Muscle of leg (tissue), 3 donors: ENCODE measurements at regions not wholly inside any gene's neighbourhood (a gene's known extent, or its start where the extent isn't known, plus 50 kb on each side); places are given as distances from the start of the nearest gene placed in this dataset.
A peak's percentile ranks its signal among the peaks of the same experiment; 100 is the strongest.

ENCODE experiments used
- DNase-seq: peaks from one replicate; pipeline ENCODE4 v3.0.0; 2013
- H3K27ac ChIP-seq: one replicate; pipeline ENCODE4 v1.5.1; 2013; ENCODE audit warnings: mild to moderate bottlenecking, low read length, control low read depth
- H3K27me3 ChIP-seq: one replicate; pipeline ENCODE4 v1.6.1; 2013; ENCODE audit warnings: low read length; ENCODE audit not compliant: control insufficient read depth, insufficient read depth
- H3K36me3 ChIP-seq: one replicate; pipeline ENCODE4 v1.6.1; 2013; ENCODE audit warnings: low read length; ENCODE audit not compliant: control insufficient read depth, insufficient read depth
- H3K4me1 ChIP-seq: one replicate; pipeline ENCODE4 v1.6.1; 2013; ENCODE audit warnings: low read length; ENCODE audit not compliant: control insufficient read depth, insufficient read depth
- H3K4me3 ChIP-seq: one replicate; pipeline ENCODE4 v1.5.1; 2013; ENCODE audit warnings: low read length, control low read depth
- H3K9me3 ChIP-seq: replicated peaks from 2 replicates; pipeline ENCODE4 v1.6.1; 2013; ENCODE audit warnings: low read depth, low read length; ENCODE audit not compliant: control insufficient read depth
- WGBS: methylation state at CpG from one replicate; pipeline ENCODE4 v1.1.5; 2013; ENCODE audit warnings: missing lambda C conversion rate; ENCODE audit not compliant: insufficient coverage; 5-methylcytosine and 5-hydroxymethylcytosine counted together

DNA sequence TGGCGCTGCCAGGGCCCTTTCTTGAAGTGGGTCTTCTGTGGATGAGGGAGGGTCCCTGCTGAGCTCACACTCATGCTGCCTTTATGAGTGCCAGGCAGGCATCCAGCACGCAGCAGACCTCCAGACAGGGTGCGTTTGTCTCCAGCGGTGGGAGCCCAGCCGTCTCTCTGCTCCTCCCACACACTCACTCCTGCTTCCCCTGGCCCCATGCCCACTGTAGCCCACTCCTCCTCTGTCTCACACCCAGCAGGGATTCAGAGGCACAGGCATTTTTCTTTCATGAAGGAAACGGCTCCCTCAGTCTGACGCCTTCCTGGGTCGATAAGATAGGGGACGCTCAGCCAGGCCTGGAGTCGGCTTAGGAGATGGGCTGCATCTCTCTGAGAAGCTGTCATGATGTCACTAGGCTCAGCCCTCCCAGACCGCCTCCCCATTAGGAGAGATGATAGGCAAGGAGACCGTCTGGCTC lies 183.9 kb upstream of the NCAM1 start:
- Histone ChIP-seq H3K4me1 (peaks cover 7% of the 10 kb centered on the region), H3K27ac (no peak overlapping the region)
- WGBS = 48% methylated on average over 11 of the region's 12 CpGs

GRCh38 chr11:112778091-112778876 lies 182.9 kb upstream of the NCAM1 start:
- no peak for DNase-seq
- Histone ChIP-seq H3K36me3 (no peaks in the 10 kb centered on the region), H3K4me1 (peaks cover 7% of the 10 kb centered on the region), H3K4me3 (no peak overlapping the region), H3K27me3 (peaks cover 10% of the 10 kb centered on the region), H3K27ac (no peak overlapping the region), H3K9me3 (no peaks in the 10 kb centered on the region)
- 86% methylated on average over 10 of the region's 12 CpGs for WGBS

More for the DNA sequence above, 183.9 kb upstream of the NCAM1 start:
- H3K9me3 ChIP-seq = no peaks in the 10 kb centered on the region
- H3K4me3 ChIP-seq = no peak overlapping the region
- no peaks in the 10 kb centered on the region for H3K36me3 ChIP-seq
- no peak for DNase-seq
- peaks cover 15% of the 10 kb centered on the region for H3K27me3 ChIP-seq

DNA sequence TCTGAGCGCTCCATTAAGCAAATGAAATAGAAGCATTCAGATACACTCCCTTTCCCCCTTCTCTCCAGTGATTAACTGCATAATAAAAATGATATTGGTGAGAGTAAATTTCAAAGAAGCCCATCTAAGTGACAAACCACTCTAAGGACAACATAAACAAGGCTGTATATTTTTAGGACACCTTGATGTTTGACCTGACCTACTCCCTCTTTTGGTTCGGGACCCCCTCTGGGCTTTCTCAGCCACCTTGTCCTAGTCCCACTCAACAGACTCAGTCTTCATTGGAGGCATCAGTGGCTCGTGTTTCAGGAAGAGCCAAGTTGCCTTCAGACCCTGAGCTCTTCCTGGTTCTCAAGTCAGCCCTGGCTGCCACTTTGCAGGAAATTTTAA lies 182.3 kb upstream of the NCAM1 start:
- H3K36me3 ChIP-seq = no peaks in the 10 kb centered on the region
- no peaks in the 10 kb centered on the region for H3K9me3 ChIP-seq
- peaks cover 9% of the 10 kb centered on the region for H3K4me1 ChIP-seq
- no peak overlapping the region for H3K27ac ChIP-seq
- H3K27me3 ChIP-seq = peaks cover 11% of the 10 kb centered on the region
- DNase-seq = no peak
- H3K4me3 ChIP-seq = no peak overlapping the region
- 56% methylated on average over 2 of the region's 3 CpGs for WGBS

GRCh38 chr11:112780351-112781087 lies 180.7 kb upstream of the NCAM1 start:
- H3K4me1 ChIP-seq = peaks cover 25% of the 10 kb centered on the region
- no peak overlapping the region for H3K27ac ChIP-seq
- H3K4me3 ChIP-seq = no peak overlapping the region
- peak; percentile 49 for DNase-seq
- no peaks in the 10 kb centered on the region for H3K36me3 ChIP-seq
- 59% methylated on average over 15 of the region's 19 CpGs for WGBS
- H3K27me3 ChIP-seq = peaks cover 13% of the 10 kb centered on the region
- no peaks in the 10 kb centered on the region for H3K9me3 ChIP-seq

DNA sequence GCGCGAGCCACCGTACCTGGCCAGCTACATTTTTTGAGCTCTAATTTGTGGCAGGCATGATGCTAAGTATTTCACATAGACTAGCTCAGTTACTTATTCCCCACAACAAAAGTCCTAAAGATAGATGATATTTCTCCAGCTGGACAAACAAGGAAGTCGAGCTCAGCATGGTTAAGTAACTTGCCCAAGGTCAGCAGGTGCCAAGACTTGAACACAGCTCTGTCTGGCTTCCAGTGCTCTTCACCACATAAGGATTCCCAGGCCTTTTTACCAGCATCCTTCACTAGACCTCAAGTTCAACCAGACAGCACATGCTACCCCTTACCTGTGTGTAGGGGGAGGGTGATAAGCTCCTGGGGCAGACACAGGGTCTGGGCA lies 177.3 kb upstream of the NCAM1 start:
- Histone ChIP-seq H3K4me1 (peaks cover 27% of the 10 kb centered on the region), H3K4me3 (no peak overlapping the region), H3K27me3 (peaks cover 22% of the 10 kb centered on the region), H3K36me3 (no peaks in the 10 kb centered on the region), H3K27ac (no peak overlapping the region), H3K9me3 (no peaks in the 10 kb centered on the region)
- 87% methylated on average over 3 of the region's 4 CpGs for WGBS
- DNase-seq = no peak

DNA sequence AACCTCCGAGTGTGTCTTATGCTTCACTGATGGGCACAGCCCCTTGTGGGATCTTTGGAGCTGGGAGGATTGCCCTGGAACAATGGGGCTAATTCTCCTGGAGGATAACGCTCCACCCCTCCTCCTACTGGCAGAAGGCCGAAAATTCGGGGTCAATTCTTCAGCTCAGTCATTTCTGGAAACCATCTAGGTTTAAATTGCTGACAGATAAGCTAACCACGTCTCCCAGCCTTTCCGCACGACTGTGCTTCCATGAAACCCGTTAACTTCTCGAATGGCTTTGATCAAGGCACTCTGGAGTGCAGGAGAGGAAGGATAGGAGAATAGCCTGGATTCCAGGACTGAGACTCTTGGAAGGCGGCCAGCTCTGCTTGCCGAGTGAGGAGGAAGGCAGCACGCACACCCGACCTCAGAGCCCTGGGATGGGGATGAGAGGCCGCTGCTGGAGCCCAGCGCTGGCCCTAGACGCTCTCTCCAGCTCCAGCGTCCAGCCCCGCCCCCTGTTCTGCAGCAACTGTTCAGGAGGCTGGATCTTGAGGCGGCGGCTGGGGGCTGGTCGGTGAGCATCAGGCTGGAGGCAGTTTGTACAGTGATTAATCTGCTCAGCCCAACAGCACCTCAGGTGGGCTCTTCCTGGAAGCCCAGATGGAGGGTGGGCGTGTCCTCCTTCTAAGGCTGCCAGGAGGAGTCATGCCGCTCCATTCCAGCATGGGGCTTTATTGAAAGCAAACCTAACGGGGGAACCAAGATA lies 176.7 kb upstream of the NCAM1 start:
- no peaks in the 10 kb centered on the region for H3K36me3 ChIP-seq
- peaks cover 18% of the 10 kb centered on the region for H3K27me3 ChIP-seq
- DNase-seq = peak; percentile 94
- no peak overlapping the region for H3K4me3 ChIP-seq
- 15% methylated on average over 19 of the region's 24 CpGs for WGBS
- H3K4me1 ChIP-seq = peaks cover 27% of the 10 kb centered on the region
- H3K9me3 ChIP-seq = no peaks in the 10 kb centered on the region
- H3K27ac ChIP-seq = no peak overlapping the region

DNA sequence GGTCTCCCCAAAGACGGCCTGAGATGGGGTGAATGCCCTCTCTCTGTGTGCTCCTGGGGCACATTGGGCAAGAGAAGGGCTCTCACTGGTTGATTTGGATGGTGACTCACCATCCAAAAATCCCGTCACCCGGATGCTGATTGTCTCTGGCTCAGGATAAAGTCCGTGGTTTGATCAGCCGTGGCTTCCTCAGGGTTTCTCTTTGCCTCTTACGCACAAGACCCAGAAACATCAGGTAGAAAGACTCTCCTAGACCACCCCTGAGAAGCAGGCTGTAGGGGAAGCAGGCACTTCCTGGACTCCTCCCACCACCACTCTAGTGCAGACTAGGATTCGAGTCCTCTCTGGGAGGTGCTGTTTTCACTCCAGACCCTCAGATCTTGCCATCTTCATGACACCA lies 176.1 kb upstream of the NCAM1 start:
- WGBS = 25% methylated on average over 5 of the region's 7 CpGs
- Histone ChIP-seq H3K36me3 (no peaks in the 10 kb centered on the region), H3K27me3 (peaks cover 18% of the 10 kb centered on the region), H3K4me1 (peaks cover 27% of the 10 kb centered on the region), H3K4me3 (no peak overlapping the region), H3K27ac (peak overlapping the region; percentile 35), H3K9me3 (no peaks in the 10 kb centered on the region)
- DNase-seq = peak; percentile 52

DNA sequence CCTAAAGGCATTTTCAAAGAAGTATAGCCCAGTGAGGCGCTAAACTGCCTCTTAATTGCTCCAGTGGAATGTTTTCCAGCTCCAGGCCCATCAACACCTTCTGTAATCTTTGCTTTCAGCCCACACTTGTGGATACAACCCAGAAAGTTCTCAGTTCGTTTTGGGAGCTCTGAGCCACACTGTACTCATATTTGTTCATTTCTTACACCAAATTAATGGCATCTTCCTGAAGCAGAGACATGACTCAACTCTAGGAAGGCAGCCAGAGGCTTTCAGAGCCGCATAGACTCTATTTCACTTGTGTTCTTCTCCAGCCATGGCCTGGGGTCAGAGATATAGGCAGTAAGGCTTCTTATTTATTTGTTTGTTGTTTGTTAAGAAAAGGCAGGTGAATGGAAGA lies 175.5 kb upstream of the NCAM1 start:
- peaks cover 26% of the 10 kb centered on the region for H3K4me1 ChIP-seq
- H3K27ac ChIP-seq = peak overlapping the region; percentile 35
- peak; percentile 93 for DNase-seq
- H3K36me3 ChIP-seq = no peaks in the 10 kb centered on the region
- no peak overlapping the region for H3K4me3 ChIP-seq
- 21% methylated on average over 2 of the region's 3 CpGs for WGBS
- H3K27me3 ChIP-seq = peaks cover 18% of the 10 kb centered on the region
- no peaks in the 10 kb centered on the region for H3K9me3 ChIP-seq

GRCh38 chr11:112786196-112786595 lies 175.0 kb upstream of the NCAM1 start:
- Histone ChIP-seq H3K4me1 (peaks cover 21% of the 10 kb centered on the region), H3K36me3 (no peaks in the 10 kb centered on the region), H3K4me3 (no peak overlapping the region), H3K9me3 (no peaks in the 10 kb centered on the region), H3K27ac (no peak overlapping the region), H3K27me3 (peaks cover 18% of the 10 kb centered on the region)
- WGBS = no CpG with 5 or more reads among the region's 3 CpGs
- DNase-seq = peak; percentile 28
